HG02759 (cell line): ENCODE measurements at regions not wholly inside any gene's neighbourhood (a gene's known extent, or its start where the extent isn't known, plus 50 kb on each side); places are given as distances from the start of the nearest gene placed in this dataset.
"Not testable (repeated sequence)": the region's sequence is repeated elsewhere in the genome, so short reads cannot be mapped to it uniquely, and the experiment has no call there.

ENCODE experiments used
- ATAC-seq: cut with Tn5 transposase; IDR thresholded peaks from one replicate; pipeline ENCODE4 v1.9.1; 2021; ENCODE audit warnings: mild to moderate bottlenecking, moderate library complexity; ENCODE audit not compliant: unreplicated experiment

GRCh38 chr6:130494729-130495128, 128.9 kb downstream of the TMEM200A start:
- no peak for ATAC-seq

- ATAC-seq = no peak
Observed at GRCh38 chr6:130500693-130501092, 134.9 kb downstream of the TMEM200A start.

GRCh38 chr6:130503146-130503545, 137.3 kb downstream of the TMEM200A start:
- no peak for ATAC-seq

GRCh38 chr6:130505808-130506598, 140.2 kb downstream of the TMEM200A start:
- ATAC-seq = no peak

GRCh38 chr6:130507005-130507665, 141.3 kb downstream of the TMEM200A start:
- not testable (repeated sequence) for ATAC-seq

- no peak for ATAC-seq
Observed at GRCh38 chr6:130507666-130508028, 141.8 kb downstream of the TMEM200A start.

- peak; percentile 63 for ATAC-seq
Observed at GRCh38 chr6:130513770-130514169, 148.0 kb downstream of the TMEM200A start.

- ATAC-seq = no peak
Observed at GRCh38 chr6:130514712-130515111, 148.9 kb downstream of the TMEM200A start.

- no peak for ATAC-seq
Observed at GRCh38 chr6:130515306-130515705, 149.5 kb downstream of the TMEM200A start.

GRCh38 chr6:130516604-130517003, 150.8 kb downstream of the TMEM200A start:
- no peak for ATAC-seq

GRCh38 chr6:130517444-130517931, 151.7 kb downstream of the TMEM200A start:
- peak; percentile 82 for ATAC-seq

- ATAC-seq = no peak
Observed at GRCh38 chr6:130518588-130518987, 152.8 kb downstream of the TMEM200A start.

GRCh38 chr6:130520221-130520620, 154.4 kb downstream of the TMEM200A start:
- no peak for ATAC-seq

GRCh38 chr6:130520801-130521200, 155.0 kb downstream of the TMEM200A start:
- ATAC-seq = no peak

GRCh38 chr6:130524552-130524951, 158.7 kb downstream of the TMEM200A start:
- no peak for ATAC-seq

- ATAC-seq = peak; percentile 56
Observed at GRCh38 chr6:130525408-130525807, 159.6 kb downstream of the TMEM200A start.

- no peak for ATAC-seq
Observed at GRCh38 chr6:130526466-130526865, 160.6 kb downstream of the TMEM200A start.

GRCh38 chr6:130527173-130527572, 161.4 kb downstream of the TMEM200A start:
- ATAC-seq = no peak

GRCh38 chr6:130529569-130530149, 163.8 kb downstream of the TMEM200A start:
- no peak for ATAC-seq

GRCh38 chr6:130534627-130535026, 168.8 kb downstream of the TMEM200A start:
- no peak for ATAC-seq

- no peak for ATAC-seq
Observed at GRCh38 chr6:130535242-130535641, 169.4 kb downstream of the TMEM200A start.

- ATAC-seq = no peak
Observed at GRCh38 chr6:130537447-130537846, 171.6 kb downstream of the TMEM200A start.
